Stimulated activated CD8-positive, alpha-beta memory T cell treated with anti-CD3 and anti-CD28 coated beads, Interleukin-4, amount 100 ng/mL, for 4 hours (primary cell): ENCODE measurements at regions not wholly inside any gene's neighbourhood (a gene's known extent, or its start where the extent isn't known, plus 50 kb on each side); places are given as distances from the start of the nearest gene placed in this dataset.
"Not testable (repeated sequence)": the region's sequence is repeated elsewhere in the genome, so short reads cannot be mapped to it uniquely, and the experiment has no call there.

Experiments used
- DNase-seq, 2 donors: peaks; one replicate each; pipeline ENCODE4 v3.0.0-alpha.2; 2020; ENCODE audit warnings: low read depth in 2 of 2, low spot score in 1 of 2

- no peak for DNase-seq
Observed at GRCh38 chr4:181853881-181854511, 389.2 kb upstream of the TENM3 start.

GRCh38 chr4:181855307-181855706, 387.9 kb upstream of the TENM3 start:
- DNase-seq, result no peak

- DNase-seq, result not testable (repeated sequence)
Observed at GRCh38 chr4:181857471-181857870, 385.7 kb upstream of the TENM3 start.

GRCh38 chr4:181858741-181859140, 384.5 kb upstream of the TENM3 start:
- DNase-seq, result no peak

GRCh38 chr4:181859439-181859838, 383.8 kb upstream of the TENM3 start:
- no peak for DNase-seq

GRCh38 chr4:181860157-181860556, 383.0 kb upstream of the TENM3 start:
- no peak for DNase-seq

GRCh38 chr4:181860668-181861067, 382.5 kb upstream of the TENM3 start:
- no peak for DNase-seq

- no peak for DNase-seq
Observed at GRCh38 chr4:181863856-181864255, 379.3 kb upstream of the TENM3 start.

GRCh38 chr4:181870326-181870725, 372.9 kb upstream of the TENM3 start:
- no peak for DNase-seq

GRCh38 chr4:181874602-181875001, 368.6 kb upstream of the TENM3 start:
- no peak for DNase-seq

GRCh38 chr4:181877329-181877848, 365.8 kb upstream of the TENM3 start:
- DNase-seq, result no peak

- no peak for DNase-seq
Observed at GRCh38 chr4:181890031-181890430, 353.2 kb upstream of the TENM3 start.

- DNase-seq, result no peak
Observed at GRCh38 chr4:181890911-181891310, 352.3 kb upstream of the TENM3 start.

GRCh38 chr4:181896614-181897013, 346.6 kb upstream of the TENM3 start:
- DNase-seq, result no peak

GRCh38 chr4:181897935-181898334, 345.3 kb upstream of the TENM3 start:
- DNase-seq, result no peak

GRCh38 chr4:181902404-181902803, 340.8 kb upstream of the TENM3 start:
- DNase-seq, result not testable (repeated sequence)

- DNase-seq, result no peak
Observed at GRCh38 chr4:181905708-181906107, 337.5 kb upstream of the TENM3 start.

GRCh38 chr4:181908168-181908567, 335.0 kb upstream of the TENM3 start:
- no peak for DNase-seq

GRCh38 chr4:181909368-181909767, 333.8 kb upstream of the TENM3 start:
- DNase-seq, result no peak

GRCh38 chr4:181911420-181911819, 331.8 kb upstream of the TENM3 start:
- no peak for DNase-seq

GRCh38 chr4:181933471-181933870, 309.7 kb upstream of the TENM3 start:
- DNase-seq, result no peak

- DNase-seq, result no peak
Observed at GRCh38 chr4:181938631-181939030, 304.6 kb upstream of the TENM3 start.

- no peak for DNase-seq
Observed at GRCh38 chr4:181939199-181939945, 303.8 kb upstream of the TENM3 start.
